ENCODE measurements at regions not wholly inside any gene's neighbourhood (a gene's known extent, or its start where the extent isn't known, plus 50 kb on each side); places are given as distances from the start of the nearest gene placed in this dataset.

- TF ChIP-seq POLR2AphosphoS5 (IDR thresholded peaks at IDR 0.05; ENCODE audit: low read depth, low read length) (no peak), TAF1 (IDR thresholded peaks at IDR 0.05; ENCODE audit: low read depth, low read length) (no peak)
Measured at GRCh38 chr3:98962951-98963350, 61.5 kb upstream of the DCBLD2 start.
